ENCODE measurements at regions not wholly inside any gene's neighbourhood (a gene's known extent, or its start where the extent isn't known, plus 50 kb on each side); places are given as distances from the start of the nearest gene placed in this dataset.

DNA sequence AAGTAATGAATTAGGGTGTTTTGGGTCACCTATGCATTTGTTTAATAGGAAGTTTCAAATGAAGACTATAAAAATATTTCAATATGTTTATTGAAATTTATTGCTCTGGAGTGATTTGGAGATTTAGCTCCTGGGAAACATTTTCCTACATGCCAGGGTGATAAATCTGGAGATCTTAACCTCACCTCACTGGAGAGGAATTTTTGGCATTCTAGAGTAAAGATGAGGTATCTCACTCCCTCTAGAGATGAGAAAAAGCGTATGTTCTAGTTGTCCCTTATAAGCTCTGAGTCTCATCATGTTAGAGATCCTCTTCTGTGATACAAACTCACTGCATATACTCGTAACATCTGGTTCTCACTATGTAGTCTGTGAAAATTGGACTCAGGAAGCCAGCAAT, 219.0 kb downstream of the KLHL4 start:
- in situ Hi-C loops (cut with HindIII; ENCODE audit: low pct_unique_long_range_greater_than_20kb, low sequenced_read_pairs) = no loop called here
- no TSS peak for BruUV-seq (replicated peaks)
- TF ChIP-seq TCF7L2 (IDR thresholded peaks at IDR 0.05; ENCODE audit: low read depth, low read length) (no peak), SIN3A (IDR thresholded peaks at IDR 0.05; ENCODE audit: borderline replicate concordance, insufficient read depth, low read depth, low read length) (no peak)
- TF ChIP-seq, protein P1, sequence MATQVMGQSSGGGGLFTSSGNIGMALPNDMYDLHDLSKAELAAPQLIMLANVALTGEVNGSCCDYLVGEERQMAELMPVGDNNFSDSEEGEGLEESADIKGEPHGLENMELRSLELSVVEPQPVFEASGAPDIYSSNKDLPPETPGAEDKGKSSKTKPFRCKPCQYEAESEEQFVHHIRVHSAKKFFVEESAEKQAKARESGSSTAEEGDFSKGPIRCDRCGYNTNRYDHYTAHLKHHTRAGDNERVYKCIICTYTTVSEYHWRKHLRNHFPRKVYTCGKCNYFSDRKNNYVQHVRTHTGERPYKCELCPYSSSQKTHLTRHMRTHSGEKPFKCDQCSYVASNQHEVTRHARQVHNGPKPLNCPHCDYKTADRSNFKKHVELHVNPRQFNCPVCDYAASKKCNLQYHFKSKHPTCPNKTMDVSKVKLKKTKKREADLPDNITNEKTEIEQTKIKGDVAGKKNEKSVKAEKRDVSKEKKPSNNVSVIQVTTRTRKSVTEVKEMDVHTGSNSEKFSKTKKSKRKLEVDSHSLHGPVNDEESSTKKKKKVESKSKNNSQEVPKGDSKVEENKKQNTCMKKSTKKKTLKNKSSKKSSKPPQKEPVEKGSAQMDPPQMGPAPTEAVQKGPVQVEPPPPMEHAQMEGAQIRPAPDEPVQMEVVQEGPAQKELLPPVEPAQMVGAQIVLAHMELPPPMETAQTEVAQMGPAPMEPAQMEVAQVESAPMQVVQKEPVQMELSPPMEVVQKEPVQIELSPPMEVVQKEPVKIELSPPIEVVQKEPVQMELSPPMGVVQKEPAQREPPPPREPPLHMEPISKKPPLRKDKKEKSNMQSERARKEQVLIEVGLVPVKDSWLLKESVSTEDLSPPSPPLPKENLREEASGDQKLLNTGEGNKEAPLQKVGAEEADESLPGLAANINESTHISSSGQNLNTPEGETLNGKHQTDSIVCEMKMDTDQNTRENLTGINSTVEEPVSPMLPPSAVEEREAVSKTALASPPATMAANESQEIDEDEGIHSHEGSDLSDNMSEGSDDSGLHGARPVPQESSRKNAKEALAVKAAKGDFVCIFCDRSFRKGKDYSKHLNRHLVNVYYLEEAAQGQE (IDR thresholded peaks at IDR 0.05; ENCODE audit: insufficient read depth in 1 of 2, low read depth in 2 of 2, low read length in 1 of 2) = no peak

DNA sequence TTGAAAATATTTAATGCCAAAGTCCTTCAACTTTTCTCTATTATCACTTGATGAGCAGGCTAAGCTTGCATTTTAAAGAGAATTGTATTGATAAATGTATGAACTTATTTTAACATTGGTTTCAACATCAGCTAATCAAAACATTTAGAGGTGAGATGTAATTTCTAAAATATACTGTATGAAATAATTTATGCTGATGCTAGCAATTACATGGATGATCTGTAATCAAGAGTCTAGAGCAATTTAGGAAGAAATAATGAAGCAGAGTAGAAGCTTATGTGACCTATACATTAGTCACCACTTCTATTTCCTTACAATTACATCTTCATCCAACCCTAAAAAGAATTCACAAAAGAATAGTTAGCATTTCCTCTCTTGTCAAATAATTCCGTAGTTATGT, 226.8 kb downstream of the KLHL4 start:
- ChIA-PET POLR2A (no interaction called here), CTCF (no interaction called here)
- no peaks in the 10 kb centered on the region for H3K4me1 ChIP-seq (ENCODE audit: control insufficient read depth, insufficient read depth, low read length)
- no peak overlapping the region for H3K27ac ChIP-seq (ENCODE audit: low read length)
- no peak for ATAC-seq
- no TSS peak for BruUV-seq (replicated peaks)
- no peak overlapping the region for H3K4me3 ChIP-seq (ENCODE audit: low read depth in 2 of 2, low read length in 2 of 2)
- H3K27me3 ChIP-seq (ENCODE audit: control insufficient read depth, insufficient read depth, low read length) = no peaks in the 10 kb centered on the region
- in situ Hi-C loops (cut with HindIII; ENCODE audit: low pct_unique_long_range_greater_than_20kb, low sequenced_read_pairs) = no loop called here
- DNase-seq (ENCODE audit: low read depth, low spot score) = no peak
- H3K9me3 ChIP-seq (ENCODE audit: control insufficient read depth, insufficient read depth, low read depth, low read length) = no peaks in the 10 kb centered on the region
- intact Hi-C loops (cut with micrococcal nuclease; ENCODE audit: unreplicated experiment) = no loop called here
- TF ChIP-seq, protein P2, sequence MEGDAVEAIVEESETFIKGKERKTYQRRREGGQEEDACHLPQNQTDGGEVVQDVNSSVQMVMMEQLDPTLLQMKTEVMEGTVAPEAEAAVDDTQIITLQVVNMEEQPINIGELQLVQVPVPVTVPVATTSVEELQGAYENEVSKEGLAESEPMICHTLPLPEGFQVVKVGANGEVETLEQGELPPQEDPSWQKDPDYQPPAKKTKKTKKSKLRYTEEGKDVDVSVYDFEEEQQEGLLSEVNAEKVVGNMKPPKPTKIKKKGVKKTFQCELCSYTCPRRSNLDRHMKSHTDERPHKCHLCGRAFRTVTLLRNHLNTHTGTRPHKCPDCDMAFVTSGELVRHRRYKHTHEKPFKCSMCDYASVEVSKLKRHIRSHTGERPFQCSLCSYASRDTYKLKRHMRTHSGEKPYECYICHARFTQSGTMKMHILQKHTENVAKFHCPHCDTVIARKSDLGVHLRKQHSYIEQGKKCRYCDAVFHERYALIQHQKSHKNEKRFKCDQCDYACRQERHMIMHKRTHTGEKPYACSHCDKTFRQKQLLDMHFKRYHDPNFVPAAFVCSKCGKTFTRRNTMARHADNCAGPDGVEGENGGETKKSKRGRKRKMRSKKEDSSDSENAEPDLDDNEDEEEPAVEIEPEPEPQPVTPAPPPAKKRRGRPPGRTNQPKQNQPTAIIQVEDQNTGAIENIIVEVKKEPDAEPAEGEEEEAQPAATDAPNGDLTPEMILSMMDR (IDR thresholded peaks at IDR 0.05) = no peak
- TF ChIP-seq POLR2AphosphoS5 (IDR thresholded peaks at IDR 0.05; ENCODE audit: low read depth, low read length) (no peak), SIN3A (IDR thresholded peaks at IDR 0.05; ENCODE audit: borderline replicate concordance, insufficient read depth, low read depth, low read length) (no peak), TCF7L2 (IDR thresholded peaks at IDR 0.05; ENCODE audit: low read depth, low read length) (no peak)
- TF ChIP-seq, protein P1 (IDR thresholded peaks at IDR 0.05; ENCODE audit: insufficient read depth in 1 of 2, low read depth in 2 of 2, low read length in 1 of 2) = no peak
- no peaks in the 10 kb centered on the region; the same call in 1 of the 2 replicates for H3K36me3 ChIP-seq (ENCODE audit: control insufficient read depth, insufficient read depth, low read length)

More for the DNA sequence above, 219.0 kb downstream of the KLHL4 start:
- Histone ChIP-seq H3K9me3 (ENCODE audit: control insufficient read depth, insufficient read depth, low read depth, low read length) (no peaks in the 10 kb centered on the region), H3K27ac (ENCODE audit: low read length) (no peak overlapping the region), H3K27me3 (ENCODE audit: control insufficient read depth, insufficient read depth, low read length) (no peaks in the 10 kb centered on the region), H3K4me3 (ENCODE audit: low read depth in 2 of 2, low read length in 2 of 2) (no peak overlapping the region), H3K4me1 (ENCODE audit: control insufficient read depth, insufficient read depth, low read length) (no peaks in the 10 kb centered on the region), H3K36me3 (ENCODE audit: control insufficient read depth, insufficient read depth, low read length) (no peaks in the 10 kb centered on the region)
- ChIA-PET POLR2A (no interaction called here), CTCF (no interaction called here)
- intact Hi-C loops (cut with micrococcal nuclease; ENCODE audit: unreplicated experiment) = no loop called here
- ATAC-seq = no peak
- DNase-seq (ENCODE audit: low read depth, low spot score) = no peak

All from Panc1 (cell line).